ENCODE measurements at regions not wholly inside any gene's neighbourhood (a gene's known extent, or its start where the extent isn't known, plus 50 kb on each side); places are given as distances from the start of the nearest gene placed in this dataset.

DNA sequence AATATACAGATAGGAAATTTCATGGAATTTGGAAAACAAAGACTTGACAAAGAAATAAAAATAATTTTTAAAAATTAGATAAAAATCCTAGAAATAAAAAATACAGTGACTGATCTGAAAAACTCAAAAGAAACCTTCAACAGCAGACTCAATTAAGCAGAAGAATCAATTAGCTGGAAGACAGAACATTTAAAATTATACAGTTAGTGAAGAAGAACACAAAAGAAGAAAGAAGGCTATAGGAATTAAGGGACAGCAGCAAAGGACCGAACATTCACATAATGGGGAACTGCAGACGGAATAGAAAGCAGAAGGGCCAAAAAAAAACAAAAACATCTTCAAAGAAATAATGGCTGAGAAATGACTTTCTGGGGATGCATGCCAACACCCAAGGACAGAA lies 314.5 kb downstream of the CRPPA start:
- ATAC-seq (ENCODE audit: low FRiP score): no peak
- TF ChIP-seq, protein P1, sequence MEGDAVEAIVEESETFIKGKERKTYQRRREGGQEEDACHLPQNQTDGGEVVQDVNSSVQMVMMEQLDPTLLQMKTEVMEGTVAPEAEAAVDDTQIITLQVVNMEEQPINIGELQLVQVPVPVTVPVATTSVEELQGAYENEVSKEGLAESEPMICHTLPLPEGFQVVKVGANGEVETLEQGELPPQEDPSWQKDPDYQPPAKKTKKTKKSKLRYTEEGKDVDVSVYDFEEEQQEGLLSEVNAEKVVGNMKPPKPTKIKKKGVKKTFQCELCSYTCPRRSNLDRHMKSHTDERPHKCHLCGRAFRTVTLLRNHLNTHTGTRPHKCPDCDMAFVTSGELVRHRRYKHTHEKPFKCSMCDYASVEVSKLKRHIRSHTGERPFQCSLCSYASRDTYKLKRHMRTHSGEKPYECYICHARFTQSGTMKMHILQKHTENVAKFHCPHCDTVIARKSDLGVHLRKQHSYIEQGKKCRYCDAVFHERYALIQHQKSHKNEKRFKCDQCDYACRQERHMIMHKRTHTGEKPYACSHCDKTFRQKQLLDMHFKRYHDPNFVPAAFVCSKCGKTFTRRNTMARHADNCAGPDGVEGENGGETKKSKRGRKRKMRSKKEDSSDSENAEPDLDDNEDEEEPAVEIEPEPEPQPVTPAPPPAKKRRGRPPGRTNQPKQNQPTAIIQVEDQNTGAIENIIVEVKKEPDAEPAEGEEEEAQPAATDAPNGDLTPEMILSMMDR (IDR thresholded peaks at IDR 0.05): no peak
- DNase-seq (ENCODE audit: low spot score): no peak

DNA sequence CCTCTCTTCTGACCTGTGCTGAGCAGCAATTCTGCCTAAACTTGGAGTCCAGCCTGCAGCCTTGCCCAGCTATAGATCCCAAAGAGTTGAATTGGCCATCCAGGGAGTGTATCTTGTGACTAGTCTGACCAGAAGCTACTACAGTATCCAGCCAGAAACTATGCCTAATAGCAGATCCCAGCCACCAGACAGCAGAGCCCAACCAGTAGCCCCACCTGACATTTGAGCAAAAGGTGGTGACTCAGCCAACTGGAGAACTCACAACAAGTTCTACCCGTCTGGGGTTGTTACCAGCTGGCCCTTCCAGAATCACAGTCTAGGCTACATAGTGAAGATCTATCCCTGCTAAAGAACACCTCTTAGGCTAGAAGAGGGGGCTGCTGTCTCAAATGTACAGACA lies 315.0 kb downstream of the CRPPA start:
- DNase-seq (ENCODE audit: low spot score) (no peak), ATAC-seq (ENCODE audit: low FRiP score) (no peak)
- TF ChIP-seq, protein P1 (IDR thresholded peaks at IDR 0.05): no peak

- ATAC-seq (ENCODE audit: low FRiP score): no peak
- no peak for DNase-seq (ENCODE audit: low spot score)
- TF ChIP-seq, protein P1 (IDR thresholded peaks at IDR 0.05): no peak
Measured at GRCh38 chr7:16099302-16099849, 322.0 kb downstream of the CRPPA start.

DNA sequence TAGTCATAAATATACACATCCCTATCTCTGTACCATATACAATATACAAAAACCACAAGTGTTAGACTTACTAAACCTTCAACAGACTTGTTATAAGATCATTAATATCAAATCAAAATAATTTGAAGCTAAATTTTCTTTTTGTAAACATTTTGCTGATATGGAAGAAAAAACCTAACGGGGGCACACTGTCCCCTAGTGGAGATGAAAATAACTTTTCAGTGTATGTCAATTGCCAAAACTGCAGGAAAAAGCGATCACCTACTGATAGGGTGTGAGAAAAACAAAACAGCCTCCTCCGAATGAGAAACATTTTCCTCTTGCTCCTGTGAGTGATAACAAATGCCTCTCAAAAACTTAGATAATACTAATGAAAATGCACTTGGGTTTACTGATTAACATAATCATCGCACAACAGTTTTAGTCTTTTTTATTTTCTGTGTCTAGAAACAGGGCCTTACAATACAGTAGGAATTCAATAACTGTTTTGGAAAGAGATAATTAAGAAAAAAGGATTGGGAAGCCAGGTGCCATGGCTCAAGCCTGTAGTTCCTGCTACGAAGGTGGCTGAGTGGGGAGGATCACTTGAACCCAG lies 322.7 kb downstream of the CRPPA start:
- ATAC-seq (ENCODE audit: low FRiP score): no peak
- no peak for DNase-seq (ENCODE audit: low spot score)
- TF ChIP-seq, protein P1 (IDR thresholded peaks at IDR 0.05): no peak

- no peak for ATAC-seq (ENCODE audit: low FRiP score)
- TF ChIP-seq, protein P1 (IDR thresholded peaks at IDR 0.05): no peak
- no peak for DNase-seq (ENCODE audit: low spot score)
Measured at GRCh38 chr7:16098058-16098457, 323.3 kb downstream of the CRPPA start.

- TF ChIP-seq, protein P1 (IDR thresholded peaks at IDR 0.05): no peak
- ATAC-seq (ENCODE audit: low FRiP score) (no peak), DNase-seq (ENCODE audit: low spot score) (no peak)
Measured at GRCh38 chr7:16095171-16095950, 326.0 kb downstream of the CRPPA start.
